ENCODE measurements at regions not wholly inside any gene's neighbourhood (a gene's known extent, or its start where the extent isn't known, plus 50 kb on each side); places are given as distances from the start of the nearest gene placed in this dataset.
"Not testable (repeated sequence)": the region's sequence is repeated elsewhere in the genome, so short reads cannot be mapped to it uniquely, and the experiment has no call there.

GRCh38 chr14:53857625-53858344 is 98.8 kb downstream of the BMP4 start:
- no peak for DNase-seq (ENCODE audit: low spot score)

- DNase-seq (ENCODE audit: low spot score): no peak
Observed at GRCh38 chr14:53855574-53855973, 101.1 kb downstream of the BMP4 start.

- DNase-seq (ENCODE audit: low spot score): no peak
Observed at GRCh38 chr14:53855127-53855526, 101.5 kb downstream of the BMP4 start.

DNA sequence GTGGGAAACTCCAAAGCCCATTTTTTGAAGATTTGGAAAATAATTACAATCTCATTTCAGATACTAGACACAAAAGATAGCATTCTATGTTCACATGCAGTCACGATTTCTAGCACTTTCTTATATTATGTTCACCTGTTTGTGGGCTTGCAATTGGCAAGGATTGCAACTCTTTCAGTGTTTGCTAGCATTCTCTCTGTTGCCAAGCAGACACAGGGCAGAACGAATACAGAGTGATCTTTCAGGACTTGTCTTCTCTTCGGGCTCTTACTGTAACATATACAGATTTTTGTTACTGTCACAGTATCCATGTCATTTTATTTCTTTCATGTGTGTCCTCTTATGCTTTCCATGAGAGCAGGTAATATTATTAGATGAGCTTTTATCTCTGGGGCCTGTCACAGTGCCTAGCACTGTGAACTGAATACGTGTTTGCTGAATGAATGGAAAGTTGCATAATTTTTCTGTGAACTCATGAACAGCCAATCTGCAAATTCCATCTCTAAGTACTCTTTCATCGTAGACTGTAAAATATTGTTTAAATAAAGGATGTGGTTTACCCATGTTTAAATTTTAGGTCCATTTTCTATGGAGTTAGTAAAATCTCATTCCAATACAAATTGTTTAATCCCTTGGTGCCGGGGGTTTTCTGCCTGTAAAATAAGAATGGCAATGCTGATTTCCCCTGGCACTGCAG is 105.1 kb downstream of the BMP4 start:
- no peak for DNase-seq (ENCODE audit: low spot score)

- no peak for DNase-seq (ENCODE audit: low spot score)
Observed at GRCh38 chr14:53850714-53851296, 105.8 kb downstream of the BMP4 start.

- DNase-seq (ENCODE audit: low spot score): no peak
Observed at GRCh38 chr14:53849549-53849948, 107.1 kb downstream of the BMP4 start.

DNA sequence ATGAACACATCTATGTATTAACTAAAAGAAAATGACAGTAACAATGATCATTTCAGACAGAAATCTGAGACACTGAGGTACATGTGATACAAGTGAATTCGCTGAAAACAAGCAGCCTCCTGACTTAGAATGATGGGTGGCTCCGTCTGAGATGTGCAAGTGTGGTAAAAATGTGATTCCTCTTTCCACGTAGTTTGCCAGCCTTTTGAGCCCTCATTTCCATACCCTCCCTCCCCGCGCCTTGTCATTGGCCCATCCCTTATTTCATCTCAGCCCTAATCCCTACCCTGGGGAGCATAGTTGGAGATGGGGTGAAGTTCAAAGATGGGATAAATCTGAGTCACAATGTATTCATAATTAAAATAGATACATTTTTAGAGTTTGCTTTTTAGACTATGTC is 107.8 kb downstream of the BMP4 start:
- no peak for DNase-seq (ENCODE audit: low spot score)

DNA sequence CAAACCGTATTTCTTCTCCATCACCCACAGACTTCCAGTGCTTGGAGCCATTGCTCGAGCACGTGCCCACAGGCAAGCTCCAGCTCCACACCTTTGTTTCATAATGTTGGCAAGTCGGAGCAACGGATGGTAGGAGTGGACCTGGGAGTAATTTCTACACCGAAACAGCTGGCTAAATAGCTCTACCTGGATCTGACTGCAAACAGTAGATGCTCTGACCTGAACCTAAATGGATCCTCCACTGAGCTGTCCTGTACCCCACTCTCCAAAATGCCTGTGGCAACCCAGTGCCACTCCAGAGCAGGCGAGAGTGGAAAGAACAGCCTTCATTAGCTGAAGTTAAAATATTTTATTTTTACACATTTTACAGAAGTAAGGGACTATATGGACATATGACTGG is 108.7 kb downstream of the BMP4 start:
- no peak for DNase-seq (ENCODE audit: low spot score)

- DNase-seq (ENCODE audit: low spot score): no peak
Observed at GRCh38 chr14:53847057-53847456, 109.6 kb downstream of the BMP4 start.

GRCh38 chr14:53845813-53846693 is 110.6 kb downstream of the BMP4 start:
- DNase-seq (ENCODE audit: low spot score): no peak

DNA sequence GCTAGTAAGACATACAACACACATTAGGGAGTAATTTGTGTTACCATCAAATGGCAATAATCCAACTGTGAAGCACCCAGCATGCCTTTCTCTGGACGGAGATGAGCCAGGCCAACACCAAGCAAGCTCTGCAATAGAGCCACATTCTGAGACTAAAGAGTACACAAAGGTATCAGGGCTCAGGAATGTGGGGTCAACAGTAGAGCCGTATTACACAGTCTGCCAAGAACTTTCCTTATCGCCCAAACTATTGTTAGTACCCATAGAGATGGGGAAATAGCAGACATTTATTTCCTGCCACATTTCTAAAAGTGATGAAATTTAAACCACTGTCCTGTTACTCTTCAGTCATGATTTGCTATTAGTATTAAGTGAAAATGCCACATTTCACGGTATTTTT is 113.7 kb downstream of the BMP4 start:
- DNase-seq (ENCODE audit: low spot score): no peak

- no peak for DNase-seq (ENCODE audit: low spot score)
Observed at GRCh38 chr14:53841109-53842099, 115.2 kb downstream of the BMP4 start.

DNA sequence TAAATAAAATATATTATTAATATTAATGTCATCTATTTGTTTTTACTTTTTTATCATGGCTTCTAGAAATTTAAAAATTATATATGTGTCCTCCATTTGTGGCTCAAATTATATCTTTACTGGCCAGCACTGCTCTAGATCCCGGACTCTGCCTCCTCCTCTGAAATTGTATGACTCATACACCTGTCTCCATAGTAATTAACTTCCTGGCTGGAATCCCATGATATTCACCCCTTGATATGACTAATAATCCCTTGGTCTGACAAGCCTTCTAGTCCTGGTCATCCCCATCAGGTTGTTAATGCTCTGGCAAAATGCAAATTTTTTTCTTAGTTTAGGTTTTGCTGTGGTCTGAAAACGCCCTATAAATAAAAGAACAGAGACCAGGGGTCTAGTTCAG is 116.2 kb downstream of the BMP4 start:
- DNase-seq (ENCODE audit: low spot score): no peak

- no peak for DNase-seq (ENCODE audit: low spot score)
Observed at GRCh38 chr14:53838374-53838773, 118.3 kb downstream of the BMP4 start.

GRCh38 chr14:53837656-53838055 is 119.0 kb downstream of the BMP4 start:
- not testable (repeated sequence) for DNase-seq (ENCODE audit: low spot score)

GRCh38 chr14:53836551-53836950 is 120.1 kb downstream of the BMP4 start:
- no peak for DNase-seq (ENCODE audit: low spot score)

DNA sequence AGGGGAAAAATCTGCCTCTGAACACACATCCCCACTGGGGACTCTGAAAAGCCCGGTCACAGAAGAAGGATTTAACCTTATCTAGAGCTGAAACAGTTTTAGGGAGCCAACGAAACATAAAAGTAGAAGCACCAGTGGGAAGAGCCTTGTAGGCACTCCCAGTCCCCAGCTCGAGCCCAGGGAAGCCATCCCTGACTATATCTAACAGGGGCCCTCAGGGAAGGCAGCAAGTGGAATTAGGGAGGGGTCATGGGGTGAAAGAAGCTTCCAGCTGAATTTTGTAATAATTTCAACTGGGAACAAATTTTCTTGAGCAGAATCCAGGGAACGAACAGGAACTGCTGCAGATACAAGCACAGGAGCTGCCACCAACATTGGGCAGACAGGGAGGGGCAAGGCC is 127.8 kb downstream of the BMP4 start:
- DNase-seq (ENCODE audit: low spot score): no peak

DNA sequence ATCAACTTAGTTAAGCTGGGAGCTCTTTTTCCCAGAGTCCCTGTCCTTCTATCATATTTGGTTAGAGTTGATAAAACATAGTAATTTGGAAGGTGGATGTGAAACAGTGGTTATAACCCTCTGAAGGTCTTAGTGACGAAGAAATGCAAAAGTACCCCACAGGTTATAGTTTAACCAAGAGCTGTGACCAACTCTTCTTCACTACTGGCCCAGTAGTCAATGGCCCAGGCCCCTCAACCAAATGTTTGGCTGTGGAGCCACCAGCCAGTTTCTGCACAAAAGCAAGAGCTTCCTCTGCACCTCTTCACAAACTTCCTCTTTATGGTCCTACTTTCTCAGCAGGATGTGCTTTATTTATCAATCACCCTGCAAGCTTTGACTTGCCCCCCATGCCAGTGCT is 132.6 kb downstream of the BMP4 start:
- no peak for DNase-seq (ENCODE audit: low spot score)

- DNase-seq (ENCODE audit: low spot score): no peak
Observed at GRCh38 chr14:53814392-53814791, 142.2 kb downstream of the BMP4 start.

DNA sequence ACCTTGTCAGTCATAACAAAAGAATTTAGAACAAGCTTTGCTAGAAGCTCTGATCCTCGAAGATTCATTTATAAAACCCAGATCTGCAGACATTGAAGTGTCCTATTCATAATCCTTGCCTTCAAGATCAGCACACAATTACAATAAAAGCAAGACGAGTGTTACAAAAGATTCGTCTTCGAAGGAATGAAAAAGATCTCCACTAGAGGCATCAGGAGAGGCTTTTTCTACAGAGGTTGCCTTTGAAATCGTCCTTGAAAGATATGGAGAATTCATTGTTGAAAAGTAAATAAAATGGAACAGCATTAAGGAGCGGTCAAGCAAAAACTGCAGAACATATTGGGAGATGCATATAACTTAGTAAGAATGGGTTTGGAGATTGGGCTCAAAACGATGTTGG is 146.4 kb downstream of the BMP4 start:
- no peak for DNase-seq (ENCODE audit: low spot score)

DNA sequence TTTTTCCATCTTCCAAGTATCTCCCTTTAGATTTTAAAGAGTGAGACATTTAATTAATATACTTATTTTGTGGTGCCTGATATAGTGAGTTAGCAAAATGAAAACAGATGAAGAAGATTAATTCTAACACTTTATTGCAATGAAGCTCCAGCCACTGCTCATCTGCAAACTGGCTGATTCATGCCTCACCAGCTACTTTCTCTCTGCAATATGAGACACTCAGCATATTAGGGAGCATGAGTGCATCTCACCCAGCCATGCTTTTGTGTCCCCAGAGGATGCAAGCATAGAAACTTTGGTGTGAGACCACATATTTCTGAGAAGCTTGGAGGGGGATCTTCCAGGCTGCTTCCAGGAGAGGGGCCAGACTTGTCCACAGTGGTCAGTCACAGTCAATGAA is 148.6 kb downstream of the BMP4 start:
- no peak for DNase-seq (ENCODE audit: low spot score)

All from cerebellar cortex (tissue), 1 donor.